GM18511 (cell line): ENCODE measurements at regions not wholly inside any gene's neighbourhood (a gene's known extent, or its start where the extent isn't known, plus 50 kb on each side); places are given as distances from the start of the nearest gene placed in this dataset.
"Not testable (repeated sequence)": the region's sequence is repeated elsewhere in the genome, so short reads cannot be mapped to it uniquely, and the experiment has no call there.

Experiments used
- ATAC-seq: cut with Tn5 transposase; IDR thresholded peaks from one replicate; pipeline ENCODE4 v1.9.1; 2021; ENCODE audit warnings: mild to moderate bottlenecking, moderate library complexity; ENCODE audit not compliant: unreplicated experiment

GRCh38 chr5:138649316-138649720 is 74.1 kb upstream of the HSPA9 start:
- ATAC-seq: no peak

GRCh38 chr5:138648841-138649240 is 73.6 kb upstream of the HSPA9 start:
- ATAC-seq: no peak

- no peak for ATAC-seq
Observed at GRCh38 chr5:138647794-138648410, 72.7 kb upstream of the HSPA9 start.

GRCh38 chr5:138647261-138647788 is 72.1 kb upstream of the HSPA9 start:
- ATAC-seq: no peak

- ATAC-seq: no peak
Observed at GRCh38 chr5:138646671-138647070, 71.5 kb upstream of the HSPA9 start.

GRCh38 chr5:138645778-138646575 is 70.8 kb upstream of the HSPA9 start:
- ATAC-seq: no peak

- ATAC-seq: no peak
Observed at GRCh38 chr5:138643040-138643791, 68.0 kb upstream of the HSPA9 start.

- ATAC-seq: no peak
Observed at GRCh38 chr5:138641547-138642298, 66.5 kb upstream of the HSPA9 start.

- no peak for ATAC-seq
Observed at GRCh38 chr5:138640646-138641254, 65.5 kb upstream of the HSPA9 start.

GRCh38 chr5:138640138-138640537 is 64.9 kb upstream of the HSPA9 start:
- ATAC-seq: no peak

GRCh38 chr5:138639326-138639725 is 64.1 kb upstream of the HSPA9 start:
- ATAC-seq: no peak

GRCh38 chr5:138637256-138637655 is 62.1 kb upstream of the HSPA9 start:
- ATAC-seq: no peak

GRCh38 chr5:138636398-138636944 is 61.3 kb upstream of the HSPA9 start:
- ATAC-seq: no peak

GRCh38 chr5:138635708-138636107 is 60.5 kb upstream of the HSPA9 start:
- ATAC-seq: no peak

GRCh38 chr5:138635265-138635664 is 60.1 kb upstream of the HSPA9 start:
- no peak for ATAC-seq

GRCh38 chr5:138634804-138635203 is 59.6 kb upstream of the HSPA9 start:
- ATAC-seq: not testable (repeated sequence)

GRCh38 chr5:138632900-138633489 is 57.8 kb upstream of the HSPA9 start:
- ATAC-seq: no peak

GRCh38 chr5:138631096-138631928 is 56.1 kb upstream of the HSPA9 start:
- no peak for ATAC-seq

GRCh38 chr5:138629392-138629791 is 54.2 kb upstream of the HSPA9 start:
- no peak for ATAC-seq
